Hepatocyte (in vitro differentiated cells): ENCODE measurements at regions not wholly inside any gene's neighbourhood (a gene's known extent, or its start where the extent isn't known, plus 50 kb on each side); places are given as distances from the start of the nearest gene placed in this dataset.

Source experiments
- DNase-seq: peaks from one replicate; pipeline ENCODE4 v3.0.0-alpha.2; 2016; ENCODE audit warnings: low spot score
- H2AFZ ChIP-seq: fragments of 200-600 bp; sonication (generic); 2 replicates; pipeline ENCODE4 v1.6.0; 2016; ENCODE audit warnings: antibody characterized with exemption, mild to moderate bottlenecking
- H3K27ac ChIP-seq: fragments of 200-600 bp; sonication (generic); 2 replicates; pipeline ENCODE4 v1.5.1; 2016; ENCODE audit warnings: mild to moderate bottlenecking
- H3K27me3 ChIP-seq: fragments of 200-600 bp; sonication (generic); 2 replicates; pipeline ENCODE4 v1.6.1; 2016
- H3K36me3 ChIP-seq: fragments of 200-600 bp; sonication (generic); replicated peaks from 2 replicates; pipeline ENCODE4 v1.5.1; 2016; ENCODE audit warnings: low read depth; ENCODE audit not compliant: insufficient read depth
- H3K4me1 ChIP-seq: fragments of 200-600 bp; sonication (generic); 2 replicates; pipeline ENCODE4 v1.5.1; 2016; ENCODE audit warnings: mild to moderate bottlenecking, moderate library complexity; ENCODE audit not compliant: insufficient read depth
- H3K4me2 ChIP-seq: fragments of 200-600 bp; sonication (generic); 2 replicates; pipeline ENCODE4 v1.6.0; 2016
- H3K4me3 ChIP-seq: fragments of 200-600 bp; sonication (generic); 2 replicates; pipeline ENCODE4 v1.5.1; 2016; ENCODE audit warnings: mild to moderate bottlenecking
- H3K79me2 ChIP-seq: fragments of 200-600 bp; sonication (generic); 2 replicates; pipeline ENCODE4 v1.6.0; 2017; ENCODE audit warnings: mild to moderate bottlenecking
- H3K9me2 ChIP-seq: fragments of 200-600 bp; sonication (generic); replicated peaks from 2 replicates; pipeline ENCODE4 v1.6.0; 2017; ENCODE audit warnings: mild to moderate bottlenecking; ENCODE audit not compliant: insufficient read depth
- H3K9me3 ChIP-seq: fragments of 200-600 bp; sonication (generic); 2 replicates; pipeline ENCODE4 v1.5.1; 2016; ENCODE audit warnings: low read depth, mild to moderate bottlenecking
- H4K20me1 ChIP-seq: fragments of 200-600 bp; sonication (generic); 2 replicates; pipeline ENCODE4 v1.6.0; 2016; ENCODE audit warnings: mild to moderate bottlenecking; ENCODE audit not compliant: insufficient read depth, poor library complexity, severe bottlenecking
- EZH2 ChIP-seq: fragments of 200-600 bp; sonication (generic); IDR thresholded peaks from 2 replicates; pipeline ENCODE4 v1.6.1; 2016; ENCODE audit warnings: antibody characterized with exemption, mild to moderate bottlenecking, borderline replicate concordance
- EZH2phosphoT487 ChIP-seq: fragments of 200-600 bp; sonication (generic); IDR thresholded peaks from one replicate; pipeline ENCODE4 v1.6.1; 2018; ENCODE audit warnings: antibody characterized with exemption, mild to moderate bottlenecking, low read depth, moderate library complexity; ENCODE audit not compliant: unreplicated experiment, severe bottlenecking
- WGBS: methylation state at CpG from one replicate; pipeline ENCODE4 v1.1.6; 2016; ENCODE audit warnings: low lambda C conversion rate; ENCODE audit errors: missing lambda C conversion rate; 5-methylcytosine and 5-hydroxymethylcytosine counted together
- TF ChIP-seq, protein P1 (sequence below): fragments of 200-600 bp; sonication (generic); IDR thresholded peaks from 2 replicates; pipeline ENCODE4 v1.5.1; 2016; ENCODE audit warnings: antibody characterized with exemption, mild to moderate bottlenecking; ENCODE audit not compliant: poor library complexity

DNA sequence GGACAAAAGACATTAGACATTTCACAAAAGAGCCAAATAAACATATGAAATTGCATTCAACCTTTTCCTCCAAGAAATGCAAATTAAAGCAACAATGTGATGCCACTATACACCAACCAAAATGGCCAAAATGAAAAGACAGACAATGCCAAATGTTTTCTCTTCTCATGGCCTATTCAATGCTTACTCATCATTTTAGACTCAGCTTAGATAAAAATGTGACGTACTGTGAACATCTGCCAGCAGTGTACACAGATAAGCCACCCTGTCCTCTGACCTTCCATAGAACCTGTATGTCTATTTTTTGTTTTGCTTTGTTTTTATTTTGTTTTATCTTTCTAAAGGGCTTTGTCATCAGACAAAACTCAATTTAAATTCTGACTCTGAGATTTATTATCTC lies 385.2 kb downstream of the FRK start:
- Histone ChIP-seq H3K9me3 (no peaks in the 10 kb centered on the region), H3K4me3 (no peak overlapping the region), H2AFZ (no peak overlapping the region), H3K27ac (no peak overlapping the region), H3K4me1 (no peaks in the 10 kb centered on the region), H3K79me2 (no peaks in the 10 kb centered on the region), H3K27me3 (no peaks in the 10 kb centered on the region), H3K9me2 (no peaks in the 10 kb centered on the region), H3K4me2 (no peak overlapping the region), H3K36me3 (no peaks in the 10 kb centered on the region), H4K20me1 (no peaks in the 10 kb centered on the region)
- DNase-seq = no peak
- TF ChIP-seq, protein P1, sequence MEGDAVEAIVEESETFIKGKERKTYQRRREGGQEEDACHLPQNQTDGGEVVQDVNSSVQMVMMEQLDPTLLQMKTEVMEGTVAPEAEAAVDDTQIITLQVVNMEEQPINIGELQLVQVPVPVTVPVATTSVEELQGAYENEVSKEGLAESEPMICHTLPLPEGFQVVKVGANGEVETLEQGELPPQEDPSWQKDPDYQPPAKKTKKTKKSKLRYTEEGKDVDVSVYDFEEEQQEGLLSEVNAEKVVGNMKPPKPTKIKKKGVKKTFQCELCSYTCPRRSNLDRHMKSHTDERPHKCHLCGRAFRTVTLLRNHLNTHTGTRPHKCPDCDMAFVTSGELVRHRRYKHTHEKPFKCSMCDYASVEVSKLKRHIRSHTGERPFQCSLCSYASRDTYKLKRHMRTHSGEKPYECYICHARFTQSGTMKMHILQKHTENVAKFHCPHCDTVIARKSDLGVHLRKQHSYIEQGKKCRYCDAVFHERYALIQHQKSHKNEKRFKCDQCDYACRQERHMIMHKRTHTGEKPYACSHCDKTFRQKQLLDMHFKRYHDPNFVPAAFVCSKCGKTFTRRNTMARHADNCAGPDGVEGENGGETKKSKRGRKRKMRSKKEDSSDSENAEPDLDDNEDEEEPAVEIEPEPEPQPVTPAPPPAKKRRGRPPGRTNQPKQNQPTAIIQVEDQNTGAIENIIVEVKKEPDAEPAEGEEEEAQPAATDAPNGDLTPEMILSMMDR = no peak
- TF ChIP-seq EZH2phosphoT487 (no peak), EZH2 (no peak)
- WGBS = 53% methylated on average over 1 of the region's 1 CpG

DNA sequence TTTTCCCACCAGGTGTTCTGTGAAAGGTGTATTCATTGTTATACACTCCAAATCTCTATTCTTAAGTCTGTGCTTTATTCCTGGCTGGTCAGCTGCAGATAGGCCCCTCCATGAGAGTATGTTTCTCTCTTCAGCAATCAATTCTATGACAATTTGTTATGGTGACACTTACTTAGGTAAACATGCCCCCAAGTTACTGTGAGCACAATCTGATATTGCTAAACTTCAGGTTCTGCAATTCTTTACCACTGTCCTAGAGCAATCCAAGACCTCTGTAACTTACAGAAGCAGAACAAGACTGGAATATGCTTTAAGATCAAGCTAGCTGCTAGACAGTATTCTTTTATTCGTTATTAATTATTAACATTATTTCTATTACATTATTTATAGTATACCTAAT lies 391.9 kb downstream of the FRK start:
- H3K4me1 ChIP-seq = no peaks in the 10 kb centered on the region
- TF ChIP-seq, protein P1 = no peak
- no peak for TF ChIP-seq EZH2phosphoT487
- TF ChIP-seq EZH2 = no peak
- H3K4me2 ChIP-seq = no peak overlapping the region
- H3K9me3 ChIP-seq = no peaks in the 10 kb centered on the region
- H2AFZ ChIP-seq = no peak overlapping the region
- no peaks in the 10 kb centered on the region for H4K20me1 ChIP-seq
- no peak overlapping the region for H3K4me3 ChIP-seq
- H3K27me3 ChIP-seq = no peaks in the 10 kb centered on the region
- H3K79me2 ChIP-seq = no peaks in the 10 kb centered on the region
- WGBS = 92% methylated on average over 1 of the region's 1 CpG
- no peaks in the 10 kb centered on the region for H3K36me3 ChIP-seq
- no peak for DNase-seq
- H3K9me2 ChIP-seq = no peaks in the 10 kb centered on the region
- H3K27ac ChIP-seq = no peak overlapping the region

DNA sequence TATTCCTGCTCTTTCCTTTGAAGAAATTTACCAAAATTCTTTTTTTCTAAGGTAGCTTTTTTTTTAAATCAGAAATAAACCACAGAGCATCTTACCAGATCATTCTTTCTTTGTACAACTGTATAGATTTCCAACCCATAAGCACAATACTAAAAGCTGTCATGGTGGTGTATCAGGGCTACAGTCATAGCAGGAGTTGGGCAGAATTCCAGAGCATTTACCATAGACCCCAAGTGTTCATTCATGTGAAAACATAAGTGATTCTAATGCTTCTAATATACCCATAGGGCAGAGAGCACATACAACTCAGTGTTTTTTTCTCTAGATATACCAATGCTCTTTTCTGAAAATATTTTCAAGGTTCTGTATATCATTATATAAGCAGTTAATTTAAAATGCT lies 392.5 kb downstream of the FRK start:
- Histone ChIP-seq H3K27me3 (no peaks in the 10 kb centered on the region), H3K79me2 (no peaks in the 10 kb centered on the region), H2AFZ (no peak overlapping the region), H3K4me1 (no peaks in the 10 kb centered on the region), H3K9me3 (no peaks in the 10 kb centered on the region), H4K20me1 (no peaks in the 10 kb centered on the region), H3K36me3 (no peaks in the 10 kb centered on the region), H3K27ac (no peak overlapping the region), H3K4me2 (no peak overlapping the region), H3K4me3 (no peak overlapping the region), H3K9me2 (no peaks in the 10 kb centered on the region)
- DNase-seq = no peak
- TF ChIP-seq, protein P1 = no peak
- no peak for TF ChIP-seq EZH2
- no peak for TF ChIP-seq EZH2phosphoT487

DNA sequence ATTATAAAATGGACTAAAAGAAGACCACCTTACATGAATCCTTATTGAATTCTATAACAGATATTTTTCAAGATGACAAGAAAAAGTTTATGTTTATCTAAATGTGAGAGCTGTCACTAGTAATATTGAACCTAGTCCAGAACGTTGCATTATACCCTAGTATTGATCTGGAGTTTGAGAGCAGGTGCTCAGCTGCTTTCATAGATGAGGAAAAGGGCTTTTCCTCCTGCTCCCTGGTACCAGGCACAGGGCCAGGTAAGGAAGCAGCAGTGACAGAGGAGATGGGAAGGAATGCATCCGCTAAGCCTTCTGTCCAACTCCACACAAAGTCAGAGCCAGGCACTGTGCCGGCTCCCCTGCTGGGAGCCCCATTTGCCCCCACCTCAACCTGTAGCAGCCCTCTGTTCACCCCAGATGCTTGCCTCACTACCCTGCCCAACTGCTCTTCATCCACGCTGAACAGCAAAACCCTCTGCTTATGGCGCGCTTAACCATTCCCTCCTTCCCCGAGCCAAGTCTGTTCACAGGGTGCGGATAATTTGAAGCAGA lies 393.1 kb downstream of the FRK start:
- WGBS = 93% methylated on average over 8 of the region's 8 CpGs
- DNase-seq = no peak

More for the DNA sequence above, 393.1 kb downstream of the FRK start:
- H4K20me1 ChIP-seq = no peaks in the 10 kb centered on the region
- H2AFZ ChIP-seq = no peak overlapping the region
- no peaks in the 10 kb centered on the region for H3K27me3 ChIP-seq
- H3K9me3 ChIP-seq = no peaks in the 10 kb centered on the region
- H3K4me3 ChIP-seq = no peak overlapping the region
- H3K9me2 ChIP-seq = no peaks in the 10 kb centered on the region
- H3K36me3 ChIP-seq = no peaks in the 10 kb centered on the region
- no peak for TF ChIP-seq EZH2
- TF ChIP-seq, protein P1 = no peak
- no peak for TF ChIP-seq EZH2phosphoT487
- no peaks in the 10 kb centered on the region for H3K4me1 ChIP-seq
- H3K27ac ChIP-seq = no peak overlapping the region
- no peaks in the 10 kb centered on the region for H3K79me2 ChIP-seq
- no peak overlapping the region for H3K4me2 ChIP-seq
